Natural killer cell (primary cell): ENCODE measurements at regions not wholly inside any gene's neighbourhood (a gene's known extent, or its start where the extent isn't known, plus 50 kb on each side); places are given as distances from the start of the nearest gene placed in this dataset.

Source experiments
- ATAC-seq, 3 donors: fragments of 150-1000 bp in 2 of 3; fragments of 200-7000 bp in 1 of 3; cut with Tn5 transposase; 1 replicate in 1 of 3; 2 replicates in 2 of 3; pipeline ENCODE4 v1.10.0; 2021; ENCODE audit warnings: mild to moderate bottlenecking in 2 of 3, moderate library complexity in 2 of 3
- DNase-seq, 2 donors: peaks; one replicate each; pipeline versions ENCODE4 v3.0.0 to v3.0.0-alpha.2; 2013 to 2021; ENCODE audit warnings: mixed read lengths in 1 of 2
- H3K27ac ChIP-seq: one replicate; pipeline ENCODE4 v1.5.1; 2013; ENCODE audit warnings: mild to moderate bottlenecking, low read length
- H3K27me3 ChIP-seq: one replicate; pipeline ENCODE4 v1.6.1; 2013; ENCODE audit warnings: low read length; ENCODE audit not compliant: control insufficient read depth, insufficient read depth
- H3K36me3 ChIP-seq: one replicate; pipeline ENCODE4 v1.6.1; 2013; ENCODE audit warnings: low read length; ENCODE audit not compliant: control insufficient read depth, insufficient read depth
- H3K4me1 ChIP-seq: one replicate; pipeline ENCODE4 v1.6.1; 2013; ENCODE audit warnings: low read length; ENCODE audit not compliant: control insufficient read depth, insufficient read depth
- H3K4me3 ChIP-seq: one replicate; pipeline ENCODE4 v1.5.1; 2013; ENCODE audit warnings: low read length
- H3K9me3 ChIP-seq: one replicate; pipeline ENCODE4 v1.6.1; 2013; ENCODE audit warnings: low read length; ENCODE audit not compliant: control insufficient read depth, insufficient read depth
- H3K27ac Mint-ChIP-seq, 2 donors: one replicate each; pipeline ENCODE4 v1.8.0; 2022; ENCODE audit warnings: mild to moderate bottlenecking in 2 of 2, mixed read lengths in 2 of 2, moderate library complexity in 1 of 2
- H3K27me3 Mint-ChIP-seq, 2 donors: one replicate each; pipeline ENCODE4 v1.8.0; 2022; ENCODE audit warnings: low read depth in 2 of 2, mixed read lengths in 2 of 2
- H3K36me3 Mint-ChIP-seq: one replicate; pipeline ENCODE4 v1.8.0; 2022; ENCODE audit warnings: mixed read lengths
- H3K4me1 Mint-ChIP-seq, 2 donors: one replicate each; pipeline ENCODE4 v1.8.0; 2022; ENCODE audit warnings: mixed read lengths in 2 of 2
- H3K4me3 Mint-ChIP-seq: one replicate; pipeline ENCODE4 v1.8.0; 2022; ENCODE audit warnings: mild to moderate bottlenecking, moderate library complexity, mixed read lengths
- H3K9me3 Mint-ChIP-seq, 2 donors: one replicate each; pipeline ENCODE4 v1.8.0; 2022; ENCODE audit warnings: mixed read lengths in 2 of 2
- WGBS: methylation state at CpG from one replicate; pipeline ENCODE4 v1.1.7; 2013; ENCODE audit warnings: missing lambda C conversion rate; ENCODE audit not compliant: insufficient coverage; 5-methylcytosine and 5-hydroxymethylcytosine counted together
- intact Hi-C: fragments of 100-400 bp; cut with micrococcal nuclease; formaldehyde crosslinking; loops from one replicate; pipeline ENCODE4 v1.14.2; 2022
- TF ChIP-seq, protein P1 (sequence below): fragments of 200-600 bp; IDR thresholded peaks from one replicate; pipeline ENCODE4 v1.8.0; 2022; ENCODE audit warnings: antibody characterized with exemption

DNA sequence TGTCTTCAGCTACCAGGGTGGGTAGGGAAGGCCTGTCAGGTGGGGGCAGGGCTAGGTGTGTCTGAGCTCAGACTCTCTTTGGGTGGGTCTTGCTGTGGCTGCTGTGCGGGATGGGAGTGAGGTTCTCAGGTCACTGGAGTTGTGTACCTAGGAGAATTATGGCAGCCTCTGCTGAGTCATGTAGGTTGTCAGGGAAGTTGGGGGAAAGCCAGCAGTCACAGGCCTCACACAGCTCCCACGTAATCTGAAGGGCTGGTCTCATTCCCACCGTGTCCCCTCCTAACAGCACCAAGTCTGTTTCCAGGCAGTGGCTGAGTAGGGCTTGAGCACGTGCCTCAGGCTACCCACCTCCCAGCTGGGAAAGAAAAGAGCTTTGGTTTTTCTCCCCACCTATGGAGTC is 67.0 kb downstream of the CHCHD4 start:
- TF ChIP-seq, protein P1, sequence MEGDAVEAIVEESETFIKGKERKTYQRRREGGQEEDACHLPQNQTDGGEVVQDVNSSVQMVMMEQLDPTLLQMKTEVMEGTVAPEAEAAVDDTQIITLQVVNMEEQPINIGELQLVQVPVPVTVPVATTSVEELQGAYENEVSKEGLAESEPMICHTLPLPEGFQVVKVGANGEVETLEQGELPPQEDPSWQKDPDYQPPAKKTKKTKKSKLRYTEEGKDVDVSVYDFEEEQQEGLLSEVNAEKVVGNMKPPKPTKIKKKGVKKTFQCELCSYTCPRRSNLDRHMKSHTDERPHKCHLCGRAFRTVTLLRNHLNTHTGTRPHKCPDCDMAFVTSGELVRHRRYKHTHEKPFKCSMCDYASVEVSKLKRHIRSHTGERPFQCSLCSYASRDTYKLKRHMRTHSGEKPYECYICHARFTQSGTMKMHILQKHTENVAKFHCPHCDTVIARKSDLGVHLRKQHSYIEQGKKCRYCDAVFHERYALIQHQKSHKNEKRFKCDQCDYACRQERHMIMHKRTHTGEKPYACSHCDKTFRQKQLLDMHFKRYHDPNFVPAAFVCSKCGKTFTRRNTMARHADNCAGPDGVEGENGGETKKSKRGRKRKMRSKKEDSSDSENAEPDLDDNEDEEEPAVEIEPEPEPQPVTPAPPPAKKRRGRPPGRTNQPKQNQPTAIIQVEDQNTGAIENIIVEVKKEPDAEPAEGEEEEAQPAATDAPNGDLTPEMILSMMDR, result no peak
- H3K4me3 Mint-ChIP-seq, result no peak overlapping the region
- Histone ChIP-seq H3K36me3 (no peaks in the 10 kb centered on the region), H3K4me1 (no peaks in the 10 kb centered on the region), H3K27me3 (peaks cover 5% of the 10 kb centered on the region), H3K27ac (no peak overlapping the region), H3K4me3 (no peak overlapping the region), H3K9me3 (no peaks in the 10 kb centered on the region)
- no peak for ATAC-seq
- WGBS, result 71% methylated on average over 4 of the region's 4 CpGs
- H3K27me3 Mint-ChIP-seq, result peaks cover 10 to 16% of the 10 kb centered on the region in 2 donors
- peaks cover 0 to 3% of the 10 kb centered on the region in 2 donors for H3K9me3 Mint-ChIP-seq
- no peak for DNase-seq
- H3K36me3 Mint-ChIP-seq, result no peaks in the 10 kb centered on the region
- H3K27ac Mint-ChIP-seq, result no peak overlapping the region
- intact Hi-C loops, result no loop called here
- peaks cover 0 to 4% of the 10 kb centered on the region in 2 donors for H3K4me1 Mint-ChIP-seq

DNA sequence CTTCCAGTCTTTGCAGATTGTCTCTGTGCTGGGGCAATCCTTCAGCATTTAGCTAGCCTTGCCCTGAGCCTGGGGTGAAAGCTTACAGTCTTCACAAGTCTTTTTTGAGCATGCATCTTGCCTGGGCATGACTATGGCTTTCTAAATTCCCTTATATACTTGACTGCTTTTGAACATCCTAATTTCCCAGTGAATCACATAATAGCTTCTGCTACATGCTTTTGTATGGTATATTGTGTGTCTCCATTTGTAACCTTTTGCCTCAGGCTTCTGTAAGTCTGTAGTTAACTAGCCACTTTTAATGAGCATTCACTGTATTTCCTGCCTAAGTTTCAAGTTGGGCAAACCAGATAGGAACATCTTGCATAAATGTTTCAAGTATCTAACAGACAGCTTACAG is 76.8 kb downstream of the CHCHD4 start:
- Mint-ChIP-seq H3K4me3 (no peak overlapping the region), H3K4me1 (no peaks in the 10 kb centered on the region), H3K27me3 (peaks cover 33 to 37% of the 10 kb centered on the region in 2 donors), H3K36me3 (no peaks in the 10 kb centered on the region), H3K9me3 (no peaks in the 10 kb centered on the region), H3K27ac (no peak overlapping the region)
- H3K36me3 ChIP-seq, result no peaks in the 10 kb centered on the region
- no peak for ATAC-seq
- no peak for DNase-seq
- H3K27ac ChIP-seq, result no peak overlapping the region
- H3K9me3 ChIP-seq, result no peaks in the 10 kb centered on the region
- no peaks in the 10 kb centered on the region for H3K27me3 ChIP-seq
- no peaks in the 10 kb centered on the region for H3K4me1 ChIP-seq
- intact Hi-C loops, result no loop called here
- H3K4me3 ChIP-seq, result no peak overlapping the region
- TF ChIP-seq, protein P1, result no peak

DNA sequence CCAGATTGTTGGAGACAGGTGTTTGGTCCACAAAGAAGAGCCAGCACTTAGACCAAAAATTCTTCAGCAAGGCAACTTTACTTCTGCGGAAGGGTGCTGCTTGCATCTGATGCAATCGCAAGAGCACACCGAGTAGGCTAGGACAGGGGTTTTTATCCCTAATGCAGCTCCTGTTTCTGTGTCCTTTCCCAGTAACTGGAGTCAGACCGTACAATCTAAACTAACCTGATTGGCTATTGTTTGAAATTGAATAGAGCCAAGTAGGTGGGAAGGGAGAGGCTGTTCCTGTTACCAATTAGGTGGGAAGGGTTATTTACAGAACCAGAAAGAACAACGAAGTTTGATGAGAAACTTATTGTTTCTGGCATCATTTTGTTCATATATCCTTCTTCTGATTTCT is 77.6 kb downstream of the CHCHD4 start:
- no peak for ATAC-seq
- Histone ChIP-seq H3K9me3 (no peaks in the 10 kb centered on the region), H3K36me3 (no peaks in the 10 kb centered on the region), H3K27ac (no peak overlapping the region), H3K4me1 (no peaks in the 10 kb centered on the region), H3K27me3 (no peaks in the 10 kb centered on the region), H3K4me3 (no peak overlapping the region)
- Mint-ChIP-seq H3K27ac (no peak overlapping the region), H3K4me1 (no peaks in the 10 kb centered on the region), H3K4me3 (no peak overlapping the region), H3K27me3 (peaks cover 32 to 37% of the 10 kb centered on the region in 2 donors), H3K36me3 (no peaks in the 10 kb centered on the region), H3K9me3 (no peaks in the 10 kb centered on the region)
- no peak for DNase-seq
- WGBS, result 87% methylated on average over 5 of the region's 5 CpGs
- intact Hi-C loops, result no loop called here
- TF ChIP-seq, protein P1, result no peak

DNA sequence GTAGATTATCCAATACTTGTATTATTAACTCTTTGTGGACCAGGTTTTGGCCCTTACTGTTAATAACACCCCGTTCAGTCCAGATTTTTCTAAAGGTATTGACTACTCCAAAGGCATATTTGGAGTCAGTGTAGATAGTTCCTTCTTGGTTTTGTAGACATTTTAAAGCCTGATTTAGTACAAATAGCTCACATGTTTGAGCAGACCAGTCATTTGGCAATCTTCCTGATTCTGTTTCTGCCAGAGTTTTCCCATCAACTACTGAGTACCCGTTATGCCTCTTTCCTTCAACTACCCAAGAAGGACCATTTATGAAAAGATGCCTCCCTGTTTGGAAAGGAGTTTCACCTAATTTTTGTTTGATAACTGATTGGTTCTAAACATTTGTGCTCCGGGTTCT is 82.0 kb downstream of the CHCHD4 start:
- H3K36me3 Mint-ChIP-seq, result no peaks in the 10 kb centered on the region
- H3K27ac Mint-ChIP-seq, result no peak overlapping the region
- no peak for ATAC-seq
- TF ChIP-seq, protein P1, result no peak
- H3K36me3 ChIP-seq, result no peaks in the 10 kb centered on the region
- H3K27ac ChIP-seq, result no peak overlapping the region
- H3K4me1 Mint-ChIP-seq, result no peaks in the 10 kb centered on the region
- no peaks in the 10 kb centered on the region for H3K27me3 ChIP-seq
- intact Hi-C loops, result no loop called here
- DNase-seq, result no peak
- H3K9me3 ChIP-seq, result no peaks in the 10 kb centered on the region
- H3K27me3 Mint-ChIP-seq, result peaks cover 23 to 46% of the 10 kb centered on the region in 2 donors
- H3K4me3 Mint-ChIP-seq, result no peak overlapping the region
- no peak overlapping the region for H3K4me3 ChIP-seq
- no peaks in the 10 kb centered on the region for H3K4me1 ChIP-seq
- no peaks in the 10 kb centered on the region for H3K9me3 Mint-ChIP-seq
- 90% methylated on average over 1 of the region's 3 CpGs for WGBS
